Keratinocyte (primary cell): ENCODE measurements at regions not wholly inside any gene's neighbourhood (a gene's known extent, or its start where the extent isn't known, plus 50 kb on each side); places are given as distances from the start of the nearest gene placed in this dataset.

Source experiments
- DNase-seq: peaks from one replicate; pipeline ENCODE4 v3.0.0-alpha.2; 2011; ENCODE audit warnings: low read depth, missing footprints, low spot score
- FAIRE-seq: peaks from 2 replicates; lab custom pipeline; 2011; peaks lifted over from hg19 to GRCh38; lab: Jason Lieb, UNC
- H2AFZ ChIP-seq: 2 replicates; pipeline ENCODE4 v1.6.0; 2012; ENCODE audit warnings: low read length, control low read depth, inconsistent platforms; ENCODE audit not compliant: control insufficient read depth
- H3K27ac ChIP-seq: 2 replicates; pipeline ENCODE4 v1.5.1; 2011; ENCODE audit warnings: low read length; ENCODE audit not compliant: control insufficient read depth, insufficient read depth
- H3K27me3 ChIP-seq: 3 replicates; pipeline ENCODE4 v1.6.0; 2011; ENCODE audit warnings: low read length; ENCODE audit not compliant: control insufficient read depth, insufficient read depth; ENCODE audit errors: extremely low read depth
- H3K36me3 ChIP-seq, 2 experiments: 2 replicates in 1 of 2; 3 replicates in 1 of 2; pipeline ENCODE4 v1.5.1; 2011; ENCODE audit warnings: low read length in 2 of 2, mild to moderate bottlenecking in 1 of 2; ENCODE audit not compliant: control insufficient read depth in 2 of 2, insufficient read depth in 2 of 2; ENCODE audit errors: extremely low read depth in 1 of 2
- H3K4me1 ChIP-seq: 3 replicates; pipeline ENCODE4 v1.5.1; 2011; ENCODE audit warnings: low read length; ENCODE audit not compliant: control insufficient read depth, insufficient read depth; ENCODE audit errors: extremely low read depth
- H3K4me2 ChIP-seq: 3 replicates; pipeline ENCODE4 v1.6.0; 2011; ENCODE audit warnings: low read depth, low read length; ENCODE audit not compliant: control insufficient read depth, insufficient read depth; ENCODE audit errors: extremely low read depth
- H3K4me3 ChIP-seq, 3 experiments: fragments of 200-600 bp in 1 of 3; sonication (generic) in 1 of 3; 2 replicates in 2 of 3; 3 replicates in 1 of 3; pipeline ENCODE4 v1.5.1; 2011 to 2016; ENCODE audit warnings: low read length in 3 of 3, mild to moderate bottlenecking in 3 of 3, control low read depth in 2 of 3, inconsistent platforms in 1 of 3, low read depth in 1 of 3, mixed read lengths in 1 of 3, mixed run types in 1 of 3, moderate library complexity in 1 of 3; ENCODE audit not compliant: control insufficient read depth in 2 of 3, insufficient read depth in 2 of 3; ENCODE audit errors: extremely low read depth in 1 of 3
- H3K79me2 ChIP-seq: 2 replicates; pipeline ENCODE4 v1.6.0; 2012; ENCODE audit warnings: low read length; ENCODE audit not compliant: control insufficient read depth, insufficient read depth
- H3K9ac ChIP-seq: 3 replicates; pipeline ENCODE4 v1.6.0; 2011; ENCODE audit warnings: low read length; ENCODE audit not compliant: control insufficient read depth, insufficient read depth; ENCODE audit errors: extremely low read depth
- H3K9me1 ChIP-seq: 3 replicates; pipeline ENCODE4 v1.6.0; 2011; ENCODE audit warnings: low read length; ENCODE audit not compliant: control insufficient read depth, insufficient read depth; ENCODE audit errors: extremely low read depth
- H3K9me3 ChIP-seq: 2 replicates; pipeline ENCODE4 v1.5.1; 2012; ENCODE audit warnings: low read depth, low read length; ENCODE audit not compliant: control insufficient read depth
- H4K20me1 ChIP-seq: 3 replicates; pipeline ENCODE4 v1.6.0; 2011; ENCODE audit warnings: low read length; ENCODE audit not compliant: control insufficient read depth, insufficient read depth; ENCODE audit errors: extremely low read depth
- CTCF ChIP-seq, 3 experiments: IDR thresholded peaks in 1 of 3; conservative IDR thresholded peaks in 1 of 3; optimal IDR thresholded peaks in 1 of 3; 2 replicates in 2 of 3; 3 replicates in 1 of 3; pipeline versions ENCODE3 to v1.5.1; 2011; ENCODE audit warnings: low read length in 3 of 3, mild to moderate bottlenecking in 3 of 3, moderate library complexity in 2 of 3, control low read depth in 1 of 3, inconsistent platforms in 1 of 3; ENCODE audit not compliant: insufficient read depth in 2 of 3; ENCODE audit errors: extremely low read depth in 1 of 3
- EZH2 ChIP-seq: IDR thresholded peaks from one replicate; pipeline ENCODE4 v1.6.1; 2012; ENCODE audit warnings: inconsistent platforms, mild to moderate bottlenecking, low read length, moderate library complexity
- dilution Hi-C: fragments of 300-500 bp; cut with MboI; formaldehyde crosslinking; loops from one replicate; pipeline ENCODE4 v1.7.0; 2020; ENCODE audit warnings: low sequenced_read_pairs; ENCODE audit not compliant: extremely low pct_ligation_motif_present

- H3K9me1 ChIP-seq = no peaks in the 10 kb centered on the region
- no peaks in the 10 kb centered on the region for H3K79me2 ChIP-seq
- H3K9me3 ChIP-seq = no peaks in the 10 kb centered on the region
- no peaks in the 10 kb centered on the region for H3K27me3 ChIP-seq
- no peak overlapping the region for H2AFZ ChIP-seq
- H3K4me2 ChIP-seq = no peak overlapping the region
- no peak for DNase-seq
- TF ChIP-seq EZH2 (no peak), CTCF (optimal IDR thresholded peaks at IDR 0.05 in 1 of 3, IDR thresholded peaks at IDR 0.05 in 1 of 3, conservative IDR thresholded peaks at IDR 0.05 in 1 of 3; ENCODE audit: extremely low read depth in 1 of 3, insufficient read depth in 2 of 3, low read length in 3 of 3) (no peak)
- no peak overlapping the region for H3K9ac ChIP-seq
- H4K20me1 ChIP-seq = no peaks in the 10 kb centered on the region
- no peak for FAIRE-seq
- H3K36me3 ChIP-seq = no peaks in the 10 kb centered on the region
- dilution Hi-C loops = no loop called here
- no peaks in the 10 kb centered on the region for H3K4me1 ChIP-seq
- H3K4me3 ChIP-seq = no peak overlapping the region
- no peak overlapping the region for H3K27ac ChIP-seq
Observed at GRCh38 chr13:90003566-90003965, 1343.9 kb upstream of the MIR17HG start.

- Histone ChIP-seq H3K79me2 (no peaks in the 10 kb centered on the region), H2AFZ (no peak overlapping the region), H3K4me1 (no peaks in the 10 kb centered on the region), H3K27ac (no peak overlapping the region), H3K9me3 (no peaks in the 10 kb centered on the region), H3K9me1 (no peaks in the 10 kb centered on the region), H3K36me3 (no peaks in the 10 kb centered on the region), H3K9ac (no peak overlapping the region), H3K4me2 (no peak overlapping the region), H4K20me1 (no peaks in the 10 kb centered on the region), H3K27me3 (no peaks in the 10 kb centered on the region), H3K4me3 (no peak overlapping the region)
- DNase-seq = no peak
- FAIRE-seq = no peak
- dilution Hi-C loops = no loop called here
- no peak for TF ChIP-seq CTCF (optimal IDR thresholded peaks at IDR 0.05 in 1 of 3, IDR thresholded peaks at IDR 0.05 in 1 of 3, conservative IDR thresholded peaks at IDR 0.05 in 1 of 3; ENCODE audit: extremely low read depth in 1 of 3, insufficient read depth in 2 of 3, low read length in 3 of 3)
- no peak for TF ChIP-seq EZH2
Observed at GRCh38 chr13:90008707-90009149, 1338.8 kb upstream of the MIR17HG start.
